Suprapubic skin (tissue), 4 donors: ENCODE measurements at regions not wholly inside any gene's neighbourhood (a gene's known extent, or its start where the extent isn't known, plus 50 kb on each side); places are given as distances from the start of the nearest gene placed in this dataset.

ENCODE experiments used
- DNase-seq, 2 donors: peaks; one replicate each; pipeline ENCODE4 v3.0.0-alpha.2; 2019; ENCODE audit warnings: low spot score in 2 of 2
- H3K27ac ChIP-seq: fragments of 200-600 bp; sonication (generic); one replicate; pipeline ENCODE4 v1.5.1; 2019
- H3K27me3 ChIP-seq: fragments of 200-600 bp; sonication (generic); one replicate; pipeline ENCODE4 v1.5.1; 2019
- H3K36me3 ChIP-seq: fragments of 200-600 bp; sonication (generic); one replicate; pipeline ENCODE4 v1.5.1; 2019
- H3K4me1 ChIP-seq: fragments of 200-600 bp; sonication (generic); one replicate; pipeline ENCODE4 v1.5.1; 2019
- H3K4me3 ChIP-seq: fragments of 200-600 bp; sonication (generic); one replicate; pipeline ENCODE4 v1.5.1; 2019; ENCODE audit warnings: mild to moderate bottlenecking
- H3K9me3 ChIP-seq: fragments of 200-600 bp; sonication (generic); one replicate; pipeline ENCODE4 v1.5.1; 2019
- CTCF ChIP-seq, 2 donors: fragments of 200-600 bp in 1 of 2; fragments of 450-650 bp in 1 of 2; sonication (generic) in 1 of 2; IDR thresholded peaks; one replicate each; pipeline ENCODE4 v1.5.1; 2016 to 2019; ENCODE audit warnings: antibody characterized with exemption in 2 of 2, mild to moderate bottlenecking in 1 of 2, moderate library complexity in 1 of 2
- EP300 ChIP-seq: sonication (generic); formaldehyde crosslinking; IDR thresholded peaks from one replicate; pipeline ENCODE4 v1.6.1; 2017; ENCODE audit warnings: antibody characterized with exemption
- POLR2A ChIP-seq, 2 donors: fragments of 450-650 bp; IDR thresholded peaks; one replicate each; pipeline ENCODE4 v1.6.1; 2017; ENCODE audit warnings: antibody characterized with exemption in 2 of 2, mild to moderate bottlenecking in 2 of 2, moderate library complexity in 2 of 2
- POLR2AphosphoS5 ChIP-seq, 3 donors: sonication (generic); formaldehyde crosslinking; IDR thresholded peaks; one replicate each; pipeline ENCODE4 v1.6.1; 2017; ENCODE audit warnings: antibody characterized with exemption in 3 of 3
- WGBS: methylation state at CpG from one replicate; pipeline ENCODE4 v1.1.5; 2018; 5-methylcytosine and 5-hydroxymethylcytosine counted together

GRCh38 chr10:21463436-21463835, 62.0 kb downstream of the SKIDA1 start:
- no peaks in the 10 kb centered on the region for H3K36me3 ChIP-seq
- TF ChIP-seq POLR2A (IDR thresholded peaks at IDR 0.05) (no peak), CTCF (IDR thresholded peaks at IDR 0.05) (no peak), POLR2AphosphoS5 (IDR thresholded peaks at IDR 0.05) (no peak), EP300 (no peak)
- no peak for DNase-seq
- no peak overlapping the region for H3K4me3 ChIP-seq
- no peak overlapping the region for H3K27ac ChIP-seq
- no peaks in the 10 kb centered on the region for H3K4me1 ChIP-seq
- no peaks in the 10 kb centered on the region for H3K27me3 ChIP-seq
- no peaks in the 10 kb centered on the region for H3K9me3 ChIP-seq
- 82% methylated on average over 3 of the region's 3 CpGs for WGBS

GRCh38 chr10:21458126-21458871, 67.2 kb downstream of the SKIDA1 start:
- TF ChIP-seq POLR2A (IDR thresholded peaks at IDR 0.05) (no peak), EP300 (no peak), POLR2AphosphoS5 (IDR thresholded peaks at IDR 0.05) (no peak), CTCF (IDR thresholded peaks at IDR 0.05) (no peak)
- Histone ChIP-seq H3K27ac (no peak overlapping the region), H3K27me3 (no peaks in the 10 kb centered on the region), H3K9me3 (no peaks in the 10 kb centered on the region), H3K4me1 (no peaks in the 10 kb centered on the region), H3K36me3 (no peaks in the 10 kb centered on the region), H3K4me3 (no peak overlapping the region)
- WGBS, result 47% methylated on average over 5 of the region's 5 CpGs
- DNase-seq, result no peak

GRCh38 chr10:21456160-21456559, 69.3 kb downstream of the SKIDA1 start:
- DNase-seq, result no peak
- 96% methylated on average over 5 of the region's 5 CpGs for WGBS
- no peaks in the 10 kb centered on the region for H3K36me3 ChIP-seq
- no peak overlapping the region for H3K27ac ChIP-seq
- no peak overlapping the region for H3K4me3 ChIP-seq
- no peaks in the 10 kb centered on the region for H3K4me1 ChIP-seq
- no peaks in the 10 kb centered on the region for H3K27me3 ChIP-seq
- TF ChIP-seq POLR2AphosphoS5 (IDR thresholded peaks at IDR 0.05), result no peak
- no peak for TF ChIP-seq POLR2A (IDR thresholded peaks at IDR 0.05)
- no peak for TF ChIP-seq CTCF (IDR thresholded peaks at IDR 0.05)
- H3K9me3 ChIP-seq, result no peaks in the 10 kb centered on the region

GRCh38 chr10:21452203-21452602, 73.3 kb downstream of the SKIDA1 start:
- H3K4me1 ChIP-seq, result no peaks in the 10 kb centered on the region
- H3K27me3 ChIP-seq, result no peaks in the 10 kb centered on the region
- no peak for TF ChIP-seq POLR2A (IDR thresholded peaks at IDR 0.05)
- no peak for TF ChIP-seq CTCF (IDR thresholded peaks at IDR 0.05)
- no peak for TF ChIP-seq EP300
- no peak for TF ChIP-seq POLR2AphosphoS5 (IDR thresholded peaks at IDR 0.05)
- DNase-seq, result no peak
- WGBS, result 90% methylated on average over 3 of the region's 3 CpGs
- no peaks in the 10 kb centered on the region for H3K36me3 ChIP-seq
- H3K4me3 ChIP-seq, result no peak overlapping the region
- H3K9me3 ChIP-seq, result no peaks in the 10 kb centered on the region
- no peak overlapping the region for H3K27ac ChIP-seq

- WGBS, result 95% methylated on average over 8 of the region's 8 CpGs
- TF ChIP-seq CTCF (IDR thresholded peaks at IDR 0.05) (no peak), POLR2AphosphoS5 (IDR thresholded peaks at IDR 0.05) (no peak), POLR2A (IDR thresholded peaks at IDR 0.05) (no peak), EP300 (no peak)
- Histone ChIP-seq H3K27ac (no peak overlapping the region), H3K36me3 (no peaks in the 10 kb centered on the region), H3K4me1 (no peaks in the 10 kb centered on the region), H3K4me3 (no peak overlapping the region), H3K27me3 (no peaks in the 10 kb centered on the region), H3K9me3 (no peaks in the 10 kb centered on the region)
- DNase-seq, result no peak
These were observed 76.1 kb downstream of the SKIDA1 start for GRCh38 chr10:21449288-21449966.
